SK-N-SH (cell line): ENCODE measurements at regions not wholly inside any gene's neighbourhood (a gene's known extent, or its start where the extent isn't known, plus 50 kb on each side); places are given as distances from the start of the nearest gene placed in this dataset.

Experiments used
- CTCF ChIA-PET: fragments of 300-600, 350-600 bp; formaldehyde crosslinking; extraction: SDS; loops from one replicate; lab custom pipeline; 2021; lab: Yijun Ruan, JAX
- POLR2A ChIA-PET: fragments of 350-600 bp; sonication (Branson Sonifier 250); formaldehyde crosslinking; extraction: SDS; loops from one replicate; lab custom pipeline; 2020; ENCODE audit warnings: antibody characterized with exemption, inconsistent platforms; lab: Yijun Ruan, JAX
- DNase-seq: peaks from one replicate; pipeline ENCODE4 v3.0.0; 2012
- H2AFZ ChIP-seq: fragments of 200-600 bp; sonication (generic); 2 replicates; pipeline ENCODE4 v1.8.1; 2016; ENCODE audit warnings: antibody characterized with exemption, mild to moderate bottlenecking, low read depth
- H3F3A ChIP-seq: fragments of 200-600 bp; sonication (generic); replicated peaks from 2 replicates; pipeline ENCODE3; 2016; ENCODE audit warnings: antibody characterized with exemption, mild to moderate bottlenecking; ENCODE audit not compliant: insufficient read depth
- H3K27ac ChIP-seq, 2 experiments: fragments of 200-500 bp in 1 of 2; fragments of 200-600 bp in 1 of 2; sonication (Bioruptor generic) in 1 of 2; sonication (generic), shearing (Covaris generic) in 1 of 2; 2 replicates each; pipeline versions ENCODE4 v1.5.1 to v1.6.1; 2014 to 2016; ENCODE audit warnings: low read depth in 2 of 2, inconsistent platforms in 1 of 2, low read length in 1 of 2, mild to moderate bottlenecking in 1 of 2, mixed read lengths in 1 of 2
- H3K27me3 ChIP-seq: fragments of 200-600 bp; sonication (generic), shearing (Covaris generic); 2 replicates; pipeline ENCODE4 v1.6.1; 2016; ENCODE audit warnings: mixed run types; ENCODE audit not compliant: insufficient read depth
- H3K36me3 ChIP-seq, 2 experiments: fragments of 200-500 bp in 1 of 2; fragments of 200-600 bp in 1 of 2; sonication (Bioruptor generic) in 1 of 2; sonication (generic) in 1 of 2; replicated peaks in 1 of 2; 2 replicates each; pipeline versions ENCODE3 to v1.5.1; 2014 to 2016; ENCODE audit warnings: low read length in 1 of 2, mild to moderate bottlenecking in 1 of 2; ENCODE audit not compliant: insufficient read depth in 2 of 2, control insufficient read depth in 1 of 2
- H3K4me1 ChIP-seq, 2 experiments: fragments of 200-500 bp in 1 of 2; fragments of 200-600 bp in 1 of 2; sonication (Bioruptor generic) in 1 of 2; sonication (generic), shearing (Covaris generic) in 1 of 2; 2 replicates each; pipeline versions ENCODE4 v1.5.1 to v1.6.1; 2014 to 2016; ENCODE audit warnings: low read depth in 1 of 2, low read length in 1 of 2, mixed run types in 1 of 2; ENCODE audit not compliant: insufficient read depth in 2 of 2, control insufficient read depth in 1 of 2
- H3K4me2 ChIP-seq: fragments of 200-600 bp; sonication (generic), shearing (Covaris generic); 2 replicates; pipeline ENCODE4 v1.6.1; 2017; ENCODE audit warnings: mixed run types
- H3K4me3 ChIP-seq, 2 experiments: fragments of 200-500 bp in 1 of 2; fragments of 200-600 bp in 1 of 2; sonication (Bioruptor generic) in 1 of 2; sonication (generic), shearing (Covaris generic) in 1 of 2; 2 replicates each; pipeline versions ENCODE4 v1.5.1 to v1.8.1; 2014 to 2016; ENCODE audit warnings: low read depth in 2 of 2, inconsistent platforms in 1 of 2, low read length in 1 of 2, mild to moderate bottlenecking in 1 of 2, mixed read lengths in 1 of 2, moderate library complexity in 1 of 2
- H3K79me2 ChIP-seq: fragments of 200-600 bp; sonication (generic); 2 replicates; pipeline ENCODE4 v1.8.1; 2017; ENCODE audit warnings: mild to moderate bottlenecking; ENCODE audit not compliant: insufficient read depth
- H3K9ac ChIP-seq: fragments of 200-600 bp; sonication (generic); 2 replicates; pipeline ENCODE4 v1.6.1; 2017; ENCODE audit warnings: mixed run types
- H3K9me2 ChIP-seq: fragments of 200-600 bp; sonication (generic); 2 replicates; pipeline ENCODE4 v1.6.1; 2017; ENCODE audit warnings: mixed run types
- H3K9me3 ChIP-seq: fragments of 200-600 bp; sonication (generic); 2 replicates; pipeline ENCODE4 v1.6.1; 2017; ENCODE audit warnings: mixed run types, mild to moderate bottlenecking, moderate library complexity
- H4K20me1 ChIP-seq: fragments of 200-600 bp; sonication (generic); 2 replicates; pipeline ENCODE4 v1.6.1; 2017; ENCODE audit warnings: mild to moderate bottlenecking, mixed run types; ENCODE audit not compliant: insufficient read depth
- ELF1 ChIP-seq: IDR thresholded peaks from 2 replicates; pipeline ENCODE4 v1.4.0; 2012
- EP300 ChIP-seq, 2 experiments: IDR thresholded peaks; 2 replicates each; pipeline versions ENCODE4 v1.4.0 to v1.6.1; 2012; ENCODE audit warnings: borderline replicate concordance in 1 of 2, low read depth in 1 of 2, low read length in 1 of 2
- FOSL2 ChIP-seq: IDR thresholded peaks from 2 replicates; pipeline ENCODE4 v1.4.0; 2012; ENCODE audit warnings: low read depth, mild to moderate bottlenecking, moderate library complexity, borderline replicate concordance
- FOXJ3 ChIP-seq: sonication (generic); formaldehyde crosslinking; IDR thresholded peaks from 2 replicates; pipeline ENCODE4 v1.5.1; 2020; ENCODE audit warnings: mild to moderate bottlenecking, missing genetic modification reagents
- FOXM1 ChIP-seq: IDR thresholded peaks from 2 replicates; pipeline ENCODE4 v1.4.0; 2012; ENCODE audit warnings: low read depth, mild to moderate bottlenecking
- MEF2A ChIP-seq: IDR thresholded peaks from 2 replicates; pipeline ENCODE4 v1.4.0; 2012; ENCODE audit warnings: low read depth, borderline replicate concordance
- PBX3 ChIP-seq: IDR thresholded peaks from 2 replicates; pipeline ENCODE4; 2012
- POLR2AphosphoS5 ChIP-seq: IDR thresholded peaks from 2 replicates; pipeline ENCODE4 v1.6.1; 2012; ENCODE audit warnings: low read depth, low read length
- RAD21 ChIP-seq: IDR thresholded peaks from 2 replicates; pipeline ENCODE4 v1.6.1; 2012; ENCODE audit warnings: mild to moderate bottlenecking, low read length
- RCOR1 ChIP-seq: fragments of 150-350 bp; IDR thresholded peaks from 2 replicates; pipeline ENCODE4 v1.6.1; 2017; ENCODE audit warnings: antibody characterized with exemption, low read length
- TCF12 ChIP-seq: IDR thresholded peaks from 2 replicates; pipeline ENCODE4 v1.4.0; 2012
- TEAD4 ChIP-seq: IDR thresholded peaks from 2 replicates; pipeline ENCODE4 v1.4.0; 2012; ENCODE audit warnings: mild to moderate bottlenecking, borderline replicate concordance; ENCODE audit not compliant: insufficient read depth
- USF2 ChIP-seq: fragments of 150-350 bp; IDR thresholded peaks from 2 replicates; pipeline ENCODE4 v1.6.1; 2017; ENCODE audit warnings: antibody characterized with exemption, low read length, low read depth, borderline replicate concordance
- YY1 ChIP-seq: IDR thresholded peaks from 2 replicates; pipeline ENCODE4 v1.4.0; 2012; ENCODE audit warnings: low read depth, mild to moderate bottlenecking
- WGBS: methylation state at CpG from one replicate; pipeline ENCODE4 v1.1.6; 2017; ENCODE audit warnings: low lambda C conversion rate; 5-methylcytosine and 5-hydroxymethylcytosine counted together
- TF ChIP-seq, protein P1 (sequence below): fragments of 150-350 bp; IDR thresholded peaks from 2 replicates; pipeline ENCODE4 v1.6.1; 2016; ENCODE audit warnings: mild to moderate bottlenecking, low read depth, low read length
- TF ChIP-seq, protein P2 (sequence below): fragments of 200-600 bp; sonication (generic); IDR thresholded peaks from 2 replicates; pipeline ENCODE4 v1.6.1; 2017; ENCODE audit warnings: antibody characterized with exemption, mild to moderate bottlenecking, moderate library complexity
- TF ChIP-seq, protein P3 (sequence below): IDR thresholded peaks from 2 replicates; pipeline ENCODE4 v1.4.0; 2012; ENCODE audit warnings: low read depth, borderline replicate concordance

- Histone ChIP-seq H3K4me1 (no peaks in the 10 kb centered on the region; a peak in 1 of 4 replicates), H3K79me2 (no peaks in the 10 kb centered on the region), H4K20me1 (no peaks in the 10 kb centered on the region), H3K27ac (no peak overlapping the region), H3K9ac (no peak overlapping the region), H3K4me2 (no peak overlapping the region), H3K27me3 (no peaks in the 10 kb centered on the region; the same call in 1 of the 2 replicates), H3F3A (no peaks in the 10 kb centered on the region), H2AFZ (no peak overlapping the region), H3K4me3 (no peak overlapping the region; a peak in 1 of 4 replicates), H3K9me3 (no peaks in the 10 kb centered on the region), H3K36me3 (no peaks in the 10 kb centered on the region), H3K9me2 (no peaks in the 10 kb centered on the region)
- no peak for DNase-seq
- TF ChIP-seq FOSL2: no peak
- no peak for TF ChIP-seq RCOR1
- no peak for TF ChIP-seq TCF12
- TF ChIP-seq FOXJ3 (CRISPR knock-in tag): no peak
- no peak for TF ChIP-seq RAD21
- no peak for TF ChIP-seq ELF1
- TF ChIP-seq PBX3: no peak
- no peak for TF ChIP-seq USF2
- no peak for TF ChIP-seq YY1
- TF ChIP-seq, protein P1, sequence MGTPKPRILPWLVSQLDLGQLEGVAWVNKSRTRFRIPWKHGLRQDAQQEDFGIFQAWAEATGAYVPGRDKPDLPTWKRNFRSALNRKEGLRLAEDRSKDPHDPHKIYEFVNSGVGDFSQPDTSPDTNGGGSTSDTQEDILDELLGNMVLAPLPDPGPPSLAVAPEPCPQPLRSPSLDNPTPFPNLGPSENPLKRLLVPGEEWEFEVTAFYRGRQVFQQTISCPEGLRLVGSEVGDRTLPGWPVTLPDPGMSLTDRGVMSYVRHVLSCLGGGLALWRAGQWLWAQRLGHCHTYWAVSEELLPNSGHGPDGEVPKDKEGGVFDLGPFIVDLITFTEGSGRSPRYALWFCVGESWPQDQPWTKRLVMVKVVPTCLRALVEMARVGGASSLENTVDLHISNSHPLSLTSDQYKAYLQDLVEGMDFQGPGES: no peak
- TF ChIP-seq, protein P2, sequence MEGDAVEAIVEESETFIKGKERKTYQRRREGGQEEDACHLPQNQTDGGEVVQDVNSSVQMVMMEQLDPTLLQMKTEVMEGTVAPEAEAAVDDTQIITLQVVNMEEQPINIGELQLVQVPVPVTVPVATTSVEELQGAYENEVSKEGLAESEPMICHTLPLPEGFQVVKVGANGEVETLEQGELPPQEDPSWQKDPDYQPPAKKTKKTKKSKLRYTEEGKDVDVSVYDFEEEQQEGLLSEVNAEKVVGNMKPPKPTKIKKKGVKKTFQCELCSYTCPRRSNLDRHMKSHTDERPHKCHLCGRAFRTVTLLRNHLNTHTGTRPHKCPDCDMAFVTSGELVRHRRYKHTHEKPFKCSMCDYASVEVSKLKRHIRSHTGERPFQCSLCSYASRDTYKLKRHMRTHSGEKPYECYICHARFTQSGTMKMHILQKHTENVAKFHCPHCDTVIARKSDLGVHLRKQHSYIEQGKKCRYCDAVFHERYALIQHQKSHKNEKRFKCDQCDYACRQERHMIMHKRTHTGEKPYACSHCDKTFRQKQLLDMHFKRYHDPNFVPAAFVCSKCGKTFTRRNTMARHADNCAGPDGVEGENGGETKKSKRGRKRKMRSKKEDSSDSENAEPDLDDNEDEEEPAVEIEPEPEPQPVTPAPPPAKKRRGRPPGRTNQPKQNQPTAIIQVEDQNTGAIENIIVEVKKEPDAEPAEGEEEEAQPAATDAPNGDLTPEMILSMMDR: no peak
- TF ChIP-seq MEF2A: no peak
- TF ChIP-seq FOXM1: no peak
- TF ChIP-seq, protein P3, sequence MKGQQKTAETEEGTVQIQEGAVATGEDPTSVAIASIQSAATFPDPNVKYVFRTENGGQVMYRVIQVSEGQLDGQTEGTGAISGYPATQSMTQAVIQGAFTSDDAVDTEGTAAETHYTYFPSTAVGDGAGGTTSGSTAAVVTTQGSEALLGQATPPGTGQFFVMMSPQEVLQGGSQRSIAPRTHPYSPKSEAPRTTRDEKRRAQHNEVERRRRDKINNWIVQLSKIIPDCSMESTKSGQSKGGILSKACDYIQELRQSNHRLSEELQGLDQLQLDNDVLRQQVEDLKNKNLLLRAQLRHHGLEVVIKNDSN: no peak
- no peak for TF ChIP-seq POLR2AphosphoS5
- no peak for TF ChIP-seq EP300 (IDR thresholded peaks at IDR 0.05; ENCODE audit: borderline replicate concordance in 1 of 2, low read depth in 1 of 2, low read length in 1 of 2)
- TF ChIP-seq TEAD4: no peak
- CTCF ChIA-PET: no interaction called here
- POLR2A ChIA-PET: no interaction called here
- 3% methylated on average over 2 of the region's 2 CpGs for WGBS
Measured at GRCh38 chr11:30171661-30172060, 59.2 kb upstream of the FSHB start.
